ENCODE measurements at regions not wholly inside any gene's neighbourhood (a gene's known extent, or its start where the extent isn't known, plus 50 kb on each side); places are given as distances from the start of the nearest gene placed in this dataset.

DNA sequence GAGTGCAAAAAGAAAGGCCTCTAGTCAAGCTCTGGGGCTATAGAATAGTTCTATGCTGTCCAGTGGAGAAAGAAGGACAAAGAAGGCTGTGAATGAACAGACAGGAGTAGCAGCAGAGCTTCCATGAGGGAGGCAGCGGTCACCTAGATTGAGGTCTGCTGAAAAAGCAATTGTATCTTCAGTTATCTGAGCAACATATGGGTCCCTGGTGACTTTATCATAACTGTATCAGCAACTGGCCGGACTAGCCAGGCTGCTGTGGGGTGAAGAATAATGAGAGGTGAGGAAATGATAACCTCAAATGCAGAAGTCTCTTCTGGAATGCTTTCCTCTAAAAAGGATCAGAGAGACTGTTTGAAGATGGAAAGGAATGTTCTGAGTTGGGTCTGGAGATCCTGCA lies 971.3 kb upstream of the TMEM132C start:
- no peak for DNase-seq

DNA sequence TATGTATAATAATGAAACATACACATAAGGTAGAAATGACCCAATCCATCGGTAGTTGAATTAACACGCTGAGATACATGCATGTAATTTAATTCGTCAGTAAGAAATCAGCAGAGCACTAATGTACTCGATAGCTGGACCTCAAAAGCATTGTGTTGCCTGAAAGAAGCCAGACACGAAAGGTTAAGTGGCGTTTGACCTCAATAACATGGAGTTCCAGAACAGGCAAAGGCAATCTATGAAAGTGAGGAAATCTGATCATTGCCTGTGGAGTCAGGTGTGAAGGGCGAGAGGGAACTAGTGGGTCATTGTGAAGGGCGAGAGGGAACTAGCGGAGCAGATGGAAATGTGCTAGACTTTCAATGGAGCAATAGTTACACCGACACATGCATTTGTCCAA lies 970.4 kb upstream of the TMEM132C start:
- DNase-seq, result no peak

DNA sequence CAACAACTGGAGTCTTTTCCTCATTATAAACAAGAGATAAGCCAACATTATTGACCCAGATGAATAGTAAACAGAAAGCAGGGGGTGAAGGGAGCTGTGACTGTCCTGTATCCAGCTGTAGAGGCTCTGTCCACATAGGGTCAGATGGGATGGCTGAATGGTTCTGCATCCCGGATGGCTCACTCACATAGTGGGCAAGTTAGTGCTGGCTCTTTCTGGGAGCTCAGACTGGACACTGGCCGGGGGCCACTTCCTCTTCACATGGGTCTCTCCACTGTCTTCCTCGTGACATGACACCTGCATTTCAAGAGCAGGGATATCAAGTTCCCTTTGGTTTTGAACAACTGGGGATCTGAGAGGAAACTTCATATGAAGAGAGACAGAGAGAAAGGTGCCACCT lies 969.6 kb upstream of the TMEM132C start:
- DNase-seq, result no peak

DNA sequence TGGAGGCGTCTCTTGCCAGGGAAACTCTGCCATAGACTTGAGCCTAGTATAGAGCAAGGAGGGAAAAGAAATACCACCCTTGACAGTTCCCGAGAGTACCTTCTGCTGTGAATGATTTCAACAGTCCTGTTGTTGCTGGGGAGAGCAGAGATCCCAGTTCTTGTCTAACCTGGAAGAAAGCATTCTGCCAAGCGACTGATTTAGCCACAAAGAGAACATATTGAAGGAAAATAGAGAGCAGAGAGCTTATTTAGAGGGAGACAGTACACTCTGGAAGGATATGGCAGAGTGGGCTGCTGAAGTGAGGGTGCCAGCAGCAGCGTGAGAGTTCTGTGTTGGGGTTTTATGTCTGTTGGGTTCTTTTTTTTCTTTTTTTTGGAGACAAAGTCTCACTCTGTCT lies 966.9 kb upstream of the TMEM132C start:
- DNase-seq, result peak in 12 of 58 donors; percentile 6 to 49 (median 20)

DNA sequence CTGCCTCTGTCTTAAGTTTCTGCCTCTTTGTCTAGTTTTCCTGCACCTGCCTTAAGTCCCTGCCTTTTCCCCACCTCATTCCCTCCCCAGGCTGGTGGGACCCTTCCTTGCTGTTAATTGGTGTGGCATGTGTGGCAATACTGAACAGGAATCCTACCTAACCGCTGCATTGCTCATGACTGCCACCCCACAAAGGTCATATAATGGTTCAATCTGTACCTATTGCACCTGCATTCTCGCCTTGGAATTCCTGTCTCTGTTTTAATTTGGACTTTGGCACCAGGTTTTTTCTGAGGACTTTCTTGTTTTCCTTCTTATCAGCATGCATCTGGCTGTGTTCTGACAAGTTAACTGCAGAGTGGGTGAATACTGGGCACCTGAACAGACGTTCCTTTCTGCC lies 966.2 kb upstream of the TMEM132C start:
- DNase-seq, result no peak

DNA sequence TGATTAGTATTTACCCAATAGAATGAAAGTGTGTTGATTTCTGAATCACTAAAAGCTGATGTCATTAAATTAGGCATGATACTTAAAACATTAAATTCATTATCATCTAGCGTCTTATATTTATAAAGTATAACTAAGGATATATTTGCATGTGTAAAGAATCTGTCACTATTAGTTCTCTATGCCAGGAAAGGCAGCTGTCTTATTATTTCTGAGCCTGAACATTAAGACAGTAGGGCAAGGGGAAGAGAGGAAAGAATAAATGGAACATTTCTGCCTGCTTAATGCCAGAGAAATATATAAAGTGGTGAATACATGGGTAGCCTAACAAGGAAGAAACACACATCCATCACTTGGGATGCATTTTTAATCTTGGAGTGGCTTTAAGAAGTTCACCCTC lies 965.1 kb upstream of the TMEM132C start:
- DNase-seq, result no peak

DNA sequence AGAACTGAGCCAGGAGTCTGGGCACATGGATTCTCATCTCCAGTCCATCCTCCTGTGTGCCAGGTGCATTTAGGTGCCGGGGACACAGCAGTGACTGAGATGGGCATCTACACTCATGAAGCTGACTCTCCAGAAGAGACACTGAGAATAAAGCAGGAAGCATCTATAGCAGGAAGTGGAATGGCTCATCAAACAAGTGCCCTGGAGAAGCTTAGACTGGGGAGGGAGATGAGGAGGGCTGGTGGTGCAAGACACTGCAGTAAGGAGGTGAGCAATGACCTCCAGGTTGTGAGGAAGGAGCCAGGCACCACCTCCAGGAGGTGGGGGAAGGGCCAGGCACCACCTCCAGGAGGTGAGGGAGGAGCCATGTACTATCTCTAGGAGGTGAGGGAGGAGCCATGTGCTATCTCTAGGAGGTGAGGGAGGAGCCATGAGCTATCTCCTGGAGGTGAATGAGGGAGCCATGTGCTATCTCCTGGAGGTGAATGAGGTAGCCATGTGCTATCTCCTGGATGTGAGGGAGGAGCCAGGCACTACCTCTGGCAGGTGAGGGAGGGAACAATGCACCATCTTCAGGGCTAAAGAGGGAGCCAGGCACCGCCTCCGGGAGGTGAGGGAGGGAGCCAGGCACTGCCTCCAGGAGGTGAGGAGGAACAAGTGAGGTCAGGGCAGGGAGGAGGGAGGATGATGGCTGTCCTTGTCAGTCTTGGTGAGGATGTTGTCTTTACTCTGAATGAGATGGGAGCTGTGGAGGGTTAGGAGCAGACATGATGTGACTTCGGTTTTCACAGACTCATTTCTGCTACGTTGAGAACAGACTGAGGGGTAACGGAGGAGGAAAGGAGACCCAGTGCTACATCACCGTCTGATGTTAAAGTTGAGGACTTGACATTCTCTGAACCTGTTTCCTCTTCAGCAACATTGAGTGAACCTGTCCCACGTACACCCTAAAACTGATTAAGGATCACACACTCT lies 961.9 kb upstream of the TMEM132C start:
- no peak for DNase-seq

DNA sequence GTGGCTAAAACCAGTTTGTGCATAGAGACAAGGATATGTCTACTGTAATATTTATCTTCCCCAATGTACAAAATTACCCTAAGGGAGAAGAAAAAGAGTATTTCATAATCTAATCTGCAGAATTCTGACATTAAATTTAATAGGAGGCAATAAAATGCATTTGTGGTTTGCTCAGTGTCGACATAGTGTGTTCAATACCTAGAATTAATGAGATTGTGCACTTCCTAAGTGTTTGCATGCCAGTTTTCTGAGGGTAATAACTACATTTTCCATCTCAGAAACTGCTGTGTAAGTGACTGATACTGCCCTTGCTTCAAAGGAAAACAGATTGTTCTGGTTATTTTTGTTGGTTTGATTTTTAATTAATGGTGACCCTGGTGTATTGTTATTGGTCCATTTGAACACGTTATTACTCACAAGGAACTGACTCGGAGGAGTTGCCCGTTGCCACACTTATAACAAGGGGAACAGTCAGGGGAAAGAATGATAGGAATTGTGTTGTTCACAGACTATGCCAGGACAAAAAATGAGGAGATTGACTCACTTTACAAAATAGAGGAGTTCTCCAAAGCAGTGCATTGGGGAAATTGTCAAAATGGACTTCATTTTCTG lies 960.3 kb upstream of the TMEM132C start:
- no peak for DNase-seq

DNA sequence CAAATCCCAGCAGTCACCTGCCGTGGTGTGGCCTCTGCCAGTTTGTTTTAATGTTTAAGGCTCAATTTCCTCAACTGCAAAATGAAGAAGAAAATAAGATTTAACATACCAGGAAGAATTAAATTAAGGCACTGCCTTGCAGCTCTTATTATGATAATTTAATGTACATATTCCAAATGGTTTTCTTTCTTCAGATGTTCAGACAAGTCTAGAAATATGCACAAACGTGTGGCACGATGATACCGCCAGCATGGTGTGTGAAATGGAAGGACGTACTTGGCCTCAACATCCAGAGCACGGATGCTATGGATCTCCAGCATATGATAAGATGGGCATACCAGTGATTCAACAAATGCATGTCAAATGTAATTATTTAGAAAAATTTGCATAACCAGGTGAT lies 959.4 kb upstream of the TMEM132C start:
- DNase-seq, result no peak

DNA sequence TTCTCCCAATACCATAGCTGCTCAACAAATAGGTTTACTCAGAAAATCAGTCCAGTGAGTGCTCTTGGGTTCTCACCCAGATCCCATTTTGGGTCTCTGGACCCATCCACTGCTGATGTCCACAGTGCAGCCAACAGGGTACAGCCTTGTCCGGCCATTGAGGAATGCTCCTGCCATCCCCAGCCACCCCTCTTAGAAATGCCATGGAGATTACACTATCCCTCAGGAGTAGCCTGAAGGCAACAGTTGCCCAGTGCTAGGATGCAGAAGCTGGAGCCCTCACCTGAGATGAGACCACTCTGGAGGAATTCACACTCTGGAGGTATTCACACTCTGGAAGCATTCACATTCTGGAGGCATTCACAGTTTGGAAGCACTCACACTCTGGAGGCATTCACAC lies 958.8 kb upstream of the TMEM132C start:
- DNase-seq, result no peak

DNA sequence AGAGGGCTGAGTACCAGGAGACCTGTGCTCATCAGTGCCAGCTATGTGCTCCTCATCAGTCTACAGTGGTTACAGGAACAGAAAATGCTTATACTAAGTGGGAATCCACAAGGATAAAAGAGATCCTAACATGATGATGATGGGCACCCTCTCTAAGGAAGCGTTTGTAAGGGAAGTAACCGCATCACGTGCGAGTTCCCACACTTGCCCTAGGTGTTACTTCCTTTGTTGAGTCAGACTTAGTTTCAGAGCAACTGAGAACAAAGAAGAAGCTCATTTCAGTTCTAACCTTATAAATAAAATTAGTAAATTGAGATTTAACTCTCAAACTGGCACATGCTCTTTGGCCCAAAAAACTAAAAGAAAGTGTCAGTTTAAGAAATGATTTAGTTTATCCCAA lies 956.4 kb upstream of the TMEM132C start:
- no peak for DNase-seq

DNA sequence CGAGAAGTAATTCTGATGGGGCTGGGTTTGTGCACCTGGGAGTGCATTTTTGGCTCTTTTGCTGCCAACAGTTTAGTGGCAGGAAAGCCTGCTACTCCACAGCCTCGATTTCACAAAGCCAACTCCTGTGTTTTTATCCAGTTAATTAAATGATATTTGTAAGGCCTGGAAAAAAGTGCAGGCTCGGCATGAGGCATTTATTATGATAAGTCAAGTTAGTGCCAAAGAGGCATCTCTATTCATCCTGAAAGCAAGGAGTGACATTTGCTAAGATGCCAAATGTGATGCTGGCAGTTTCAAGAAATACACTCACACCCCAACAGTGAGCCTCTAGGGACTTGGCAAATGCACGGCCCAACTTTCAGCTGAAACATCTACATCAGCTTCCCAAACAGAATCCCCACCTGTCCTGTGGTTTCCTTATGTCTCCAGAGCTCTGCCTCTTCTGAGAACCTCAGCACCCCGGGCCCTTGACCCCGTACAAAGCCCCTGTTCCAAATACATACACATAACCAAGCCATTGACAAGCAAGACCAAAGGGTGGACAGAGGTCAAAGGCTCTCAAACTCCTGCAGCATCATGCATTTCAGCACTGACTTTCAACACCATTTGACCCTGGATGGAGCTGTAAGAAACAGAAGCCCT lies 955.1 kb upstream of the TMEM132C start:
- DNase-seq, result no peak

DNA sequence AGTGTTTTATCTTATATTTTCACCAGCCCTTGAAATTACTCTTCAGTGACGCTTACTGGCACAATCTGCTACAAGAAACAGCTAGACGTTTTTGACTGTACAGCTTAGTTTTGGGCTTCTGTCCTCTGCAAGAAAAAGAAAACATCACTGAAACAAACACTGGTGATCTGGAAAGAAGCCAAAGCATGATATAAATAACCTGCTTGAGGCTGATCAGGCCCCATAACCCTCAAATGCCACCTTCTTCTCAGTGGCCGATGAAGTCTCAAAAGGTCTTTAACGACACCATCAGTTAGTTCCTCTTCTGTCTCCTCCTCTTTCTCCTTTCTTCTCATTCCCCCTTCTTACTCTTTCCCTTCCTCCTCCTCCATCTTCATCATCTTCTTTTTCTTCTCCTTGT lies 942.3 kb upstream of the TMEM132C start:
- no peak for DNase-seq

DNA sequence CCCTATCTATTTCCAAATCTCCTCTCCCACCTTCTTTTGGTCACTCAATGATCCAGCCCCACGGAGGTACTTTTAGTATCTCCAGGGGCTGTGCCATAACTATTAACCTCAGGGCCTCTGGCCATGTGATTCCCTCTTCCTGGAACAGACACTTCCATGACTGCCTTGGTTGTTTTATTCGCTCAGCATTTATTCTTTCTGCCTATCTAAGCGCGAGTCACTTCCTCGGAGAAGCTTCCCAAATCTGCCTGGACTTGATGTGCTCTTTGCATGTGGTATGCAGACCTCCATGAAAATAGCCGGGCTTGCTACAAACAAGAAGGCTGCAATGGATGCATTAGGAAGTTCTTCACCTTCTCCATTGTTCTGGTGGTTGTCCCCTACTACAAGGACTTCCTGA lies 939.0 kb upstream of the TMEM132C start:
- no peak for DNase-seq

DNA sequence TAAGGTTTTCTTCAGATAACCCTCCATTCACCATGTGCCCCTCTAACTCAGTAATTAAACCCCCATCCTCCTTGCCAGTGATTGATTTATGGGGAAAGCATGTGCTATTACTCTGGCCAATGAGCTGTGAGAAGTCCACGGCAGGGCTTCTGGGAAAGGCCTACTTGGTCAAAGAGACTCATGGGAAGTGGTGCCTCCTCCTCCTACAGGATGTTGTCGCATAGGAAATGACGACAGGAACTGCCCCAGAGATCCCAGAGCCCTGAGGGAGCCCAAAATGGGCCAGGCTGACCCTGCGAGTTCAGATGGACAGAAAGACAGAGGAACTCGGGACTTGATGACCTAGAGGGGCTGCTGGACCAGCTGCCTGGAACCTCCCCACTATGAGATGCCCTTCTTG lies 938.1 kb upstream of the TMEM132C start:
- no peak for DNase-seq

DNA sequence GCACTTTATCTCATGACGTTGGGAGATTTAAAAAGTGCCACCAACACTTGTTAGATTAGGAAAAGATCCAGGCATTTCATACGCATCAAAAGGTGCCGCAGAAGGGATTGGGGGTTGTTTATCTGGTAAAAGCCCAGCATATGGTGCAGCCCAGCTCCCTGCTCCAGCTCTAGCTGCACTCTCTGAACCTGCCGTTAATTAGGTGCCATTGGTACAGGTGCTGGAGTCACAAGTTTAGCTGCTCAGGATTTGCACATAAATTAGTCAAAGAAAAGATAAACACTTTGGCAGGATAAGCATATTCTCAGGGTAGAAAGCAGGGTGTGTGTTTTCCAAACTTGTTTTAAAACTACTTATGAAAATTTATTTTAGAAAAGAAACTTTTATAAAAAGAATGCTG lies 932.6 kb upstream of the TMEM132C start:
- no peak for DNase-seq

DNA sequence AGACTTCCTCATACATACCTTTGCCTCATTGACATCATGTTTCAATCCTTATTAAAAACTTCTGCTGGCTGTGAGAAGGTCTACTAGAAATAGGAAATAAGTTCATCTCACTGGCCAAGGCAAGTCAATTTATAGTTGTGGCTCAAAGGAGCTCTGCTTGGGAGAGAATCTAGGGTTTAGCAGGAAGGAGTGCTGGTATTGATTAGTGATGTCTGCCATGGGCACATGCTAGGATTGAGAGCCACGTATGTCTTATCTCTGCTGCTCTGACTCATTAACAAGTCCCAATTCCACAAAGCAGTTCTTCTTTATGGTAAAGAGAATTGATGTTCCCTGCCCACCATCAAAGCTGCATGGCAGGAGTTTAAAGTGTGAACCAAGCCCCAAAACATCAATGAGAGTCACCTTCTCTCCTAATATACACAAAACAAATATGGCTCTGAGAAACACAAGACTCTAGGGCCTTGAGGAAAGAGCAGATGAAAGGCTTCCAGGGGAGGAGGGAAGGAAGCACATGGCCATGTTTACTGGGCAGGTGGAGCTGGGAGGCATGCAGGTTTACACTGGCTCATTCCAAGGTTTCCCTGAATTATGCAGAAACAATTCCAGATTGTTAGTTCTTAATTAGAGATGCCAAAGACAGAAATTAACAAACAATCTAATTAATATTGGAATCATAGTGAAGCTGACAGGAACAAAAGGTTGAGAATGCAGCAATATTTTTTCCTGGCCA lies 931.9 kb upstream of the TMEM132C start:
- DNase-seq, result no peak

DNA sequence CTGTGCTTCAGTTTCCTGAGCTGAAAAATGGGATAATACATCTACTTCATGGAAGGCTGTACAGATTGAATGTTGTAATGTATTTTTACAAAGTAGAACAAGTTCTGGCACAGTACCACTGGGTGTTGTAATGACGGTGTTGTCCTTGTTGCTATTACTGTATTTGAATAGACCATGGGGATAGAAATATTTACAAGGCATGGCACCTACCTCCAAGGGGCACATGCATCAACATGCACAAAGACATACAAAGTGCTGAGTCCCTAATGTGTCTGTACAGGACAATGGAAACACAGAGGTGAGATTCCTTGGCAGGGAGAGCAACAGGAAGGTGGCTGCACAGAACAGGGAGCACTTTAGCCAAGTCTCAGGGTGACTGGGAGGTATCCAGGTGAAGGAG lies 930.6 kb upstream of the TMEM132C start:
- DNase-seq, result no peak

DNA sequence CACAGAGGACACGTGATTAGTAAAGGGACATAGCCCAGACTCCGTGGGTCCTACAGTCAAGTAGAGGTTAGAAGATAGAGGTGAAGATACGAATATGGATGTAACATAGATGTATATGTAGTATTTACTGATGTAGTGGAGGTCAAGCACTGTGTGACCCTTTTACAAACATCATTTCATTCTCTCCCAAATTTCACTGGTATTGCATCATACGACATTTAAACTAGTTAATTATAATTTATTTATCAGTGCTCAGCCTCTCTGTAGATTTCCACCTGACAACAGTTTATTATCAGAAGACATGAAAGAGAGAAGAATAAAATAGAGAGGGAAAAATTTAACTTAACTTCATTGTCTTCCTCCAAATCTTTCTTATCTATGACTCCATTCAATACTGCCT lies 927.9 kb upstream of the TMEM132C start:
- DNase-seq, result no peak

DNA sequence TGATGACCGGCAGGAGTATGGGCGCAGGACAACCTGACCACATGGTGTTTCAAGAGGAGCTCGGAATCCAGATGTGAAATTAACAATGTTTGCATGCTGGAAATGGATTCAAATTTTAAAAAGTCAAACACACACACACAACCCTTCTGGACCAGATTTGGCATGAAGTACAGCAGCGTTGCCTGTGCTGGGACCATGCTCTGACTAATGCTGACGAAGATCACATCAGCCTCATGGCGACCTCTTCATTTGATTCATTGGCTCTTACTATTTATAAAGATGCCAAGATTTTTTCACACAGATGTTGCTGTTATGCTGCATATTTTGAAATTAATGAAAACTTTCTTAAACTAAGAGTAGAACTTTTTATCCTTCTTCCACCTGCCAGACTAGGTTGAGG lies 926.6 kb upstream of the TMEM132C start:
- DNase-seq, result no peak

DNA sequence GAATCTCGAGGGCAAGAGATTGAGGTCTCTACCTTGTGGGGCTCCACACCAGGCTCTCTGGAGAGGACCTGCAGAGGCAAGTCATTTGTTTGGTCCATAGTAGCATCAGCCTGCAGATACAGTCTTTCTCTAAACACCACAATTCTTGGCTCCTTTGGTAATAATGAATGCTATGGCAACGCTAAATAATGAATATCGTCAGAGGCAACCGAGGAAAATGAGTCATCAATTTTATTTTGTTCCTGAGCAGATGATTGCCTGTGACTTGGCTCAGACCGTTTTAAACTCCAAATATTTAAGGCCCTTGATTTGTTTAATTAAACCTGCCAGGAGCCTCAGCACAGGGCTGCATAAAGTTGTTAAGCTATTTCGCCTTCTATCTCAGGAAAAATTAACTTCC lies 924.1 kb upstream of the TMEM132C start:
- no peak for DNase-seq

DNA sequence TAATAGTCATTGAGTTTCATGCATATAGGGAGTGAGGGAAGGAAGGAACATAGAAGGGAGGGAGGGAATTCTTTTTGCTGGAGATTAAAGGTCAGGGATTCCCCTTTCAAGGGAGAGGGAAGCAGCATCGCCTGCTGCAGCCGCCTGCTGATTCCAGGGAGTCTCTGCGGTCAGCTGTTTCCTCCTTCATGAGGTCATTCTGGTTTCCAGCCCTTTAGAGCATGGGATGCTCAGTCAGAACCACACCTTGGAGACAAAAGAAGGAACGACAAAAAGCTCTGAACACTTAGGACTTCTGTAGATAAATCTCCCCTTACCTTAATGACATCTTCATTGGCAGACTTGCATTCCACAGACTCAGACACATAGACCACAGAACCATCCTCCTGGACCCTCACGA lies 923.0 kb upstream of the TMEM132C start:
- no peak for DNase-seq
